ENCODE measurements at regions not wholly inside any gene's neighbourhood (a gene's known extent, or its start where the extent isn't known, plus 50 kb on each side); places are given as distances from the start of the nearest gene placed in this dataset.

DNA sequence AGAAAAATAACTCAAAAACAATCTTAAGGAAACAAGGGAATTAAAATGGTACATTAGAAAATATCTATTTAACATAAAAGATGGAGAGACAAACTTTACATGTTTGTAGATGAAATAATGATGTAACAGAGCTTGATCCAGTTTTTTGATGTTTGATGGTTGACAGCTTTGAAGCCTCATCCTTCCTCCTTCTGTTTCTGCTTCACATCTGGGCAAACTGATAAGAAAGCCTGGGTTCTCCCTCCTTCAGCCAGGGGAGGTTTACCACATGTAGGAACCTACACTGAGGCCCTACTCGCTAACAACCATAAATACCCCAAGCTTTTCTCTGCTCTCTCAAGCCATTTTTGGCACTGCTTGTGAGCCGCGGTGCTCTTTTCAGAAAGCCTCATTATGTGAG, 82.8 kb upstream of the ZNF32 start:
- no peak for DNase-seq (ENCODE audit: low read depth, low spot score)
- TF ChIP-seq CTCF (IDR thresholded peaks at IDR 0.05; ENCODE audit: low read depth, low read length): no peak
- no peak overlapping the region for H3K27ac ChIP-seq (ENCODE audit: low read depth, low read length)
- no peak overlapping the region for H3K4me3 ChIP-seq (ENCODE audit: low read depth, low read length)
- peaks cover 10% of the 10 kb centered on the region for H3K9me3 ChIP-seq (ENCODE audit: control insufficient read depth, insufficient read depth, low read length)
- POLR2A ChIA-PET: no interaction called here
- CTCF ChIA-PET: no interaction called here
- H3K27me3 ChIP-seq (ENCODE audit: control insufficient read depth, insufficient read depth, low read length): peaks cover 4% of the 10 kb centered on the region

- POLR2A ChIA-PET: no interaction called here
- no peak for DNase-seq (ENCODE audit: low read depth, low spot score)
- no peak for TF ChIP-seq CTCF (IDR thresholded peaks at IDR 0.05; ENCODE audit: low read depth, low read length)
- Histone ChIP-seq H3K4me3 (ENCODE audit: low read depth, low read length) (no peak overlapping the region), H3K27me3 (ENCODE audit: control insufficient read depth, insufficient read depth, low read length) (peaks cover 7% of the 10 kb centered on the region), H3K9me3 (ENCODE audit: control insufficient read depth, insufficient read depth, low read length) (peaks cover 13% of the 10 kb centered on the region), H3K27ac (ENCODE audit: low read depth, low read length) (no peak overlapping the region)
- CTCF ChIA-PET: no interaction called here
Observed at GRCh38 chr10:43728425-43728824, 79.7 kb upstream of the ZNF32 start.

DNA sequence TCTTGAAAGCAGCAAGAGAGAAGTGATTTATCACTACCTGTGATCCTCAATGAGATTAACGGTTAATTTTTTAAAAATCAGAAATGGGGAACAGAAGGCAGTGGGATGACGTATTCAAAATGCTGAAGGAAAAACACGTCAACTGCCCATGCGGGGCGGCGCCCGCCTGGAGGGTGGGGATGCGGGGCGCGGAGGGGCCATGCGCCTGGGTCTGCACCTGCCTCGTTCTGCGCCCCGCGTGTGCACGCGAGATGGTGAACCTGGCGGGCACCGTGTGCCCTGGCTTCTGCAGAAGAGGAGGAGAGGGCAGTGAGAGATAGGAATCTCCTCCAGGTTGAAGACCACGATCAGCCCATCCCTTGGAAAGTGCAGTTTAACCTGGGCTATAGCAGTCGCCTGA, 79.3 kb upstream of the ZNF32 start:
- CTCF ChIA-PET: no interaction called here
- peaks cover 7% of the 10 kb centered on the region for H3K27me3 ChIP-seq (ENCODE audit: control insufficient read depth, insufficient read depth, low read length)
- no peak for DNase-seq (ENCODE audit: low read depth, low spot score)
- peaks cover 13% of the 10 kb centered on the region for H3K9me3 ChIP-seq (ENCODE audit: control insufficient read depth, insufficient read depth, low read length)
- no peak overlapping the region for H3K4me3 ChIP-seq (ENCODE audit: low read depth, low read length)
- POLR2A ChIA-PET: no interaction called here
- no peak overlapping the region for H3K27ac ChIP-seq (ENCODE audit: low read depth, low read length)
- no peak for TF ChIP-seq CTCF (IDR thresholded peaks at IDR 0.05; ENCODE audit: low read depth, low read length)

DNA sequence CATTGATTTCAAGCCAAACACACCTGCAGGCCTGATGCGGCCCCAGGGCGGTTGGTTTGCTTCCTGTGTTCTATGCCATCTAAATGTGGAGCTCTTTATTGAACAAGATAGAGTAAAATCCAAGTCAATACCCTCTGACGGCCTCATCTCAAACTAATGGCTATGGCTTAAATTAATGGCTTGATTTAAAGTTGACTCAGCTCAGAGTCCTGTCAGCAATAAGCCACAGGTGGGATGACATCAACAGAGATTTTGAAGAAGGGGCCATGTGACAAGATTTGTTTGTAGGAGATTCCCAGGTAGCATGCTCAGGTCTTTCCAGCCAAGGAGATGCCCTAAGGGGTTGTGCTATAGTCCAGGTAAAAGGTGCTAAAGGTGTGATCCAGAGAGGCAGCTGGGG, 66.7 kb upstream of the ZNF32 start:
- DNase-seq (ENCODE audit: low read depth, low spot score): no peak
- POLR2A ChIA-PET: no interaction called here
- CTCF ChIA-PET: no interaction called here
- H3K27ac ChIP-seq (ENCODE audit: low read depth, low read length): no peak overlapping the region
- no peak overlapping the region for H3K4me3 ChIP-seq (ENCODE audit: low read depth, low read length)
- H3K27me3 ChIP-seq (ENCODE audit: control insufficient read depth, insufficient read depth, low read length): peaks cover 3% of the 10 kb centered on the region
- TF ChIP-seq CTCF (IDR thresholded peaks at IDR 0.05; ENCODE audit: low read depth, low read length): no peak
- H3K9me3 ChIP-seq (ENCODE audit: control insufficient read depth, insufficient read depth, low read length): peaks cover 6% of the 10 kb centered on the region; the same call in 1 of the 2 replicates

DNA sequence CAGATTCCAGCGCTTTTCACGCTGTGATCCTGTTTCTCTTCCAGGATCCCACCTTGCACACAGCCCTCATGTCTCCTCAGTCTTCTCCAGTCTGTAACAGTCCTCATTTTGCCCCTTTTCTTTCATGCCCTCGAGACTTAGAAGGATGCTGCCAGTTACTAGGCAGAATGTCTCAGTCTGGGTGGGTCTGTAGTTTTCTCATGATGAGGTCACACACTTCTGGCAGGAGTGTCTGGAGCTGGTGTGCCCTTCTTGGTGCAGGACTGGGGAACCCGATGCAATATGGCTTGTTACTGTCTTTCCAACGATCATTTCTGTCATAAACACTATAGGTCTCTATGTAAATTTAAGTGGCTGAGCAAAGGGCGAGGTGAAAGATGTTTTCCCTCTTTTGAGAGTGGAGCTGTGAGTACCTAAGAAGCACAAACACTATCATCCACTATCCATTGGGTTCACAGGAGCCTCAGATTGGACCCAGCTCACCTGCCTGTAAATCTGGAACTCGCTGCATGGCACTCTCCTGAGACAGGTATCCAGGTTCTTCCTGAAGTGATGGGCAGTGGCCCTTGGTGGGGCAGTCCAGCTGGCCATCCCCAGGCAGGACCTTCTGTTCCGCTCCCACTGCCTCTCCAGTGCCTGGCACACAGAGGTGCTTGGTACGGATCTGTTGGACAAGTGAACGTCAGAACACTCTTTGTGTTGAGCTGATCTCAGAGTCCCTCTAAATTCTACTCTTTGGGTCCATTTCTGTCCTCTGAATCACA, 64.3 kb upstream of the ZNF32 start:
- no peak for DNase-seq (ENCODE audit: low read depth, low spot score)
- Histone ChIP-seq H3K27ac (ENCODE audit: low read depth, low read length) (no peak overlapping the region), H3K9me3 (ENCODE audit: control insufficient read depth, insufficient read depth, low read length) (peaks cover 6% of the 10 kb centered on the region; the same call in 1 of the 2 replicates), H3K27me3 (ENCODE audit: control insufficient read depth, insufficient read depth, low read length) (peaks cover 3% of the 10 kb centered on the region), H3K4me3 (ENCODE audit: low read depth, low read length) (no peak overlapping the region)
- ChIA-PET CTCF (no interaction called here), POLR2A (no interaction called here)
- no peak for TF ChIP-seq CTCF (IDR thresholded peaks at IDR 0.05; ENCODE audit: low read depth, low read length)
